Testis (tissue), 2 donors: ENCODE measurements at regions not wholly inside any gene's neighbourhood (a gene's known extent, or its start where the extent isn't known, plus 50 kb on each side); places are given as distances from the start of the nearest gene placed in this dataset.

Experiments used
- DNase-seq: peaks from one replicate; pipeline ENCODE4 v3.0.0-alpha.2; 2019
- H3K27ac ChIP-seq, 2 donors: fragments of 200-600 bp; sonication (generic); one replicate each; pipeline ENCODE4 v1.5.1; 2019
- H3K27me3 ChIP-seq: fragments of 200-600 bp; sonication (generic); one replicate; pipeline ENCODE4 v1.5.1; 2019
- H3K36me3 ChIP-seq: fragments of 200-600 bp; sonication (generic); one replicate; pipeline ENCODE4 v1.5.1; 2017; ENCODE audit warnings: low read depth; ENCODE audit errors: missing control alignments
- H3K4me1 ChIP-seq: fragments of 200-600 bp; sonication (generic); one replicate; pipeline ENCODE4 v1.5.1; 2019
- H3K4me3 ChIP-seq, 2 donors: fragments of 200-600 bp; sonication (generic); one replicate each; pipeline ENCODE4 v1.5.1; 2017 to 2019
- H3K9me3 ChIP-seq: fragments of 200-600 bp; sonication (generic); one replicate; pipeline ENCODE4 v1.5.1; 2017
- POLR2A ChIP-seq: fragments of 450-650 bp; IDR thresholded peaks from one replicate; pipeline ENCODE4 v1.6.1; 2017; ENCODE audit warnings: antibody characterized with exemption, mild to moderate bottlenecking, moderate library complexity
- WGBS, 2 donors: methylation state at CpG; one replicate each; pipeline ENCODE4 v1.1.5; 2018; 5-methylcytosine and 5-hydroxymethylcytosine counted together
- intact Hi-C: fragments of 100-400 bp; cut with DNase I; formaldehyde crosslinking; loops from one replicate; pipeline ENCODE4 v1.15.1; 2023; ENCODE audit warnings: low total_unique reads
- TF ChIP-seq, protein P1 (sequence below), 3 experiments: fragments of 450-650 bp in 2 of 3; fragments of 200-600 bp in 1 of 3; sonication (generic) in 1 of 3; IDR thresholded peaks; one replicate each; pipeline ENCODE4 v1.5.1; 2016 to 2019; ENCODE audit warnings: antibody characterized with exemption in 3 of 3, mild to moderate bottlenecking in 2 of 3, moderate library complexity in 1 of 3

DNA sequence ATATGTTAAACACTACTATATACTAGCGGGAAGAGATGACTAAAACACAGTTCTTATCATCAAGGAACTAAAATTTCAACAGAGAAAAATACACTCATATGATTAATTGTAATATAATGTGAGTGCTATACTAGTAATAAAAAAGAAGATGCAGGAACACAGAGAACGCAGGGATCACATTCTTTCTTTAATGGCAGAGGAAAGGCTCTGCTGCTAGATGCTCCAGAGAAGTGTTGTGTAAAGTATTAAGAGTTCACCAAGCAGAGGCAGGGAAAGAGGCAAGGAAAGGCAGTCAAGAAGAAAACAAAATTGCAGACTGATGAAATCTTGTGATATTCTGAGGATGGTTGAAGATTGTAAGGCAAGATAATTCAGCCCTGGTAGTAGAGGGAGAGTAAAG, 394.7 kb downstream of the PDGFC start:
- WGBS, 2 donors, result 74 to 80% methylated on average over 2 of the region's 2 CpGs
- no peak for TF ChIP-seq POLR2A
- TF ChIP-seq, protein P1, sequence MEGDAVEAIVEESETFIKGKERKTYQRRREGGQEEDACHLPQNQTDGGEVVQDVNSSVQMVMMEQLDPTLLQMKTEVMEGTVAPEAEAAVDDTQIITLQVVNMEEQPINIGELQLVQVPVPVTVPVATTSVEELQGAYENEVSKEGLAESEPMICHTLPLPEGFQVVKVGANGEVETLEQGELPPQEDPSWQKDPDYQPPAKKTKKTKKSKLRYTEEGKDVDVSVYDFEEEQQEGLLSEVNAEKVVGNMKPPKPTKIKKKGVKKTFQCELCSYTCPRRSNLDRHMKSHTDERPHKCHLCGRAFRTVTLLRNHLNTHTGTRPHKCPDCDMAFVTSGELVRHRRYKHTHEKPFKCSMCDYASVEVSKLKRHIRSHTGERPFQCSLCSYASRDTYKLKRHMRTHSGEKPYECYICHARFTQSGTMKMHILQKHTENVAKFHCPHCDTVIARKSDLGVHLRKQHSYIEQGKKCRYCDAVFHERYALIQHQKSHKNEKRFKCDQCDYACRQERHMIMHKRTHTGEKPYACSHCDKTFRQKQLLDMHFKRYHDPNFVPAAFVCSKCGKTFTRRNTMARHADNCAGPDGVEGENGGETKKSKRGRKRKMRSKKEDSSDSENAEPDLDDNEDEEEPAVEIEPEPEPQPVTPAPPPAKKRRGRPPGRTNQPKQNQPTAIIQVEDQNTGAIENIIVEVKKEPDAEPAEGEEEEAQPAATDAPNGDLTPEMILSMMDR (IDR thresholded peaks at IDR 0.05), result no peak
- Histone ChIP-seq H3K4me1 (no peaks in the 10 kb centered on the region), H3K36me3 (no peaks in the 10 kb centered on the region), H3K4me3 (no peak overlapping the region), H3K9me3 (no peaks in the 10 kb centered on the region), H3K27ac (no peak overlapping the region), H3K27me3 (no peaks in the 10 kb centered on the region)
- DNase-seq, result no peak
- intact Hi-C loops, result no loop called here

DNA sequence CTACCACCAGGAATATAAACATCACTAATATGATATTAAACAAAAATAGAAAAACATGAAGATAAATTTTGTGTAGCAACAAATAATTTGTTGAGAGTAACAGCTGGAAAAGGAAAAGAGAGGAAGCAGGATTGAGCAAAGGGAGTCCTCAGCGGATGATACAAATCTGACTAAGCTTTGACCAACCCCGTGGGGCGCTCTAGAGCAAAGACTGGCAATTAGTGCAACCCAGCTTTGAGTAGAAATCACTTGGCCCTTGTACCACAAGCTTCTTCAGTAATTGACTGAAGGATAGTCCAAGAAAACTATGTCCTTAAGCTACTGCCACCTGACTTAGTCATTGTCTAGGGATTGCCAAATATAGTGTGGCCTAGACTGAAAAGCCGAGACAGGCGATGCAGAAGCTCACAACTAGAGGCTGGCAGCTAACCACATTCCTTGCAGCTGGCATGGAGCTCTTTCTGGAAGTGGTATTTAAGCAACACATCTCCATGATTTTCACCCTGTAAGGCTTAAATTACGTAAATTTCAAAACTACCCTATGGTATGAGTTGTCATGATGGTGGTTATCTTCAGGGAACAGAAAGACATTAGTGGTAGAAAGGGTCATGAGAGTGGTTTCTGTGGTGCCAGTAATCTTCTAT, 396.0 kb downstream of the PDGFC start:
- intact Hi-C loops, result no loop called here
- no peak for TF ChIP-seq POLR2A
- TF ChIP-seq, protein P1 (IDR thresholded peaks at IDR 0.05), result no peak
- Histone ChIP-seq H3K27ac (no peak overlapping the region), H3K4me3 (no peak overlapping the region), H3K27me3 (no peaks in the 10 kb centered on the region), H3K9me3 (no peaks in the 10 kb centered on the region), H3K36me3 (no peaks in the 10 kb centered on the region), H3K4me1 (no peaks in the 10 kb centered on the region)
- 90 to 91% methylated on average over 6 of the region's 6 CpGs for WGBS, 2 donors
- DNase-seq, result no peak

DNA sequence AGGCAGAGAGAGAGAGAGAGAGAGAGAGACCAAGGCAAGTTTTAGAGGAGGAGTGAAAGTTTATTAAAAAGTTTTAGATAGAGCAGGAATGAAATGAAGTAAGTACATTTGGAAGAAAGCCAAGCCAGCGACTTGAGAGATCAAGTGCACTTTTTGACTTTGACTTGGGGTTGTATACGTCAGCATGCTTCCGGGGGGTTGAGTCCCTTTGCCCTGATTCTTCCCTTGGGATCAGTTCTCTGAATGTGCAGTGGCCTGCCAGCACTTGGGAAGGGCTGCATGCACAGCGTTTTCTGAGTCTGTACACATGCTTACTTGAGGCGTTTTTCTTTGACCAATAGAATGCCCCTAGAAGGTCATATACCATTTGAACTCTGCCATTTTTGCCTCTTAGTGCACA, 400.5 kb downstream of the PDGFC start:
- no peak for DNase-seq
- Histone ChIP-seq H3K4me3 (no peak overlapping the region), H3K27me3 (no peaks in the 10 kb centered on the region), H3K9me3 (no peaks in the 10 kb centered on the region), H3K36me3 (no peaks in the 10 kb centered on the region), H3K4me1 (no peaks in the 10 kb centered on the region), H3K27ac (no peak overlapping the region)
- intact Hi-C loops, result no loop called here
- no peak for TF ChIP-seq POLR2A
- TF ChIP-seq, protein P1 (IDR thresholded peaks at IDR 0.05), result no peak
- 68 to 90% methylated on average over 5 of the region's 5 CpGs for WGBS, 2 donors

DNA sequence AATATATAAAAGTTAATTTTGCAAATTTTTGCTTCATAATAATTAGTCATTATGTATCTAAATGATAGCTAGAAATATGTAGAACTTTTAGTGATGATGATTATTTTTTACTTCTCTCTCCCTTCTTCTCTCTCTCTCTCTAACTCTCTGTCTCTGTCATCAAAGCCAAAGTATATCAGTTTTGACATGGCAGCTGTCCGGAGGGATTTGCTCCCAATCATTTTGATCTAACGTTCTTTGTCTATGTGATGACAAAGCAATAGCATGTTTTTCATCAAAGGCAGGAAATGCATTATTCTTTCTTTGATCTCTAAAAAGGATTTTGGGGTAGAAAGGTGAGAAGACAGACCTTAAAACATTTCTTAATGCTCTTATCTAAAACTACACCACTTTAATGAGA, 402.1 kb downstream of the PDGFC start:
- no peak overlapping the region for H3K4me3 ChIP-seq
- WGBS, 2 donors, result 84 to 87% methylated on average over 2 of the region's 2 CpGs
- no peaks in the 10 kb centered on the region for H3K36me3 ChIP-seq
- no peak overlapping the region for H3K27ac ChIP-seq
- TF ChIP-seq, protein P1 (IDR thresholded peaks at IDR 0.05), result no peak
- TF ChIP-seq POLR2A, result no peak
- no peaks in the 10 kb centered on the region for H3K4me1 ChIP-seq
- no peak for DNase-seq
- H3K9me3 ChIP-seq, result no peaks in the 10 kb centered on the region
- no peaks in the 10 kb centered on the region for H3K27me3 ChIP-seq
- intact Hi-C loops, result no loop called here

DNA sequence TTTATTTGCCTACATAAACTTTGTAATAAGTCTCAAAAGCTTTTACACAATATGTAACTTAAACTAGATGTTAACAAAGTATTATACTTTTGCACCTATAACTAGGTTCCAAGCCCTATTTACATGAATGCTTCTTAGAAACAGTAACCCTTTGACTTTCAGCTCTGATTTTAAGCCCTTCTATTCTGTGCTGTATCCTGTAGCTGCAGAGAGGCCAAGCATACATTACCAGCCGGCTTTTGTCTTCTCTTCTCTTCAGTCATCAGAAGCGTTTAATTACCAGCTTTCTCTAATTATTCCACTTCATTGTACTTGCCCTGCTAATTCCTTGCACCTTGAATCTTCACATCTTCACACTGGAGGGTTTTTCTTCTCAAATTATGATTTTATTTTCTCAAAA, 403.1 kb downstream of the PDGFC start:
- Histone ChIP-seq H3K36me3 (no peaks in the 10 kb centered on the region), H3K27ac (no peak overlapping the region), H3K27me3 (no peaks in the 10 kb centered on the region), H3K9me3 (no peaks in the 10 kb centered on the region), H3K4me1 (no peaks in the 10 kb centered on the region), H3K4me3 (no peak overlapping the region)
- intact Hi-C loops, result no loop called here
- DNase-seq, result no peak
- WGBS, 2 donors, result 50 to 79% methylated on average over 2 of the region's 2 CpGs
- no peak for TF ChIP-seq POLR2A
- TF ChIP-seq, protein P1 (IDR thresholded peaks at IDR 0.05), result no peak
